ENCODE measurements at regions not wholly inside any gene's neighbourhood (a gene's known extent, or its start where the extent isn't known, plus 50 kb on each side); places are given as distances from the start of the nearest gene placed in this dataset.

DNA sequence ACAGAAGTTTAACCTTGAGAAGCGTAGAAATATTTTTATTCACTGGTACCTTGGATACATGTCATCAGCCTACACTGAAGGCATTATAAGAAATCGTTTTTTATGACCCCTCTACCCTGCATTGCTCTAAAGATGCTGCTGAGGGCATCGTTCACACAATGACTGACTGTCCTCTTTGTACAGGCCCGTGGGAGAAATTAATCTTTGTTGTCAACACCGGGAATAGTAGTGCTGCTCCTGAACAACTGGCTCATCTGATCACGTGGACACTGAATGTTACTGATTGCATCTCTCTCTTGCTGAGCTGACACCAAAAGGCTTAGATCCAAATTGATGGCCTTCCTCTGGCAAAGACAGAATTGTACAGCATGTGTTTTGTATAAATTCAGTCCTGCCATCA, 157.1 kb upstream of the SMLR1 start:
- H3K9ac ChIP-seq (ENCODE audit: low read depth, low read length) = no peak overlapping the region
- no peaks in the 10 kb centered on the region for H3K27me3 ChIP-seq (ENCODE audit: insufficient read depth, low read length, poor library complexity)
- no peak overlapping the region for H3K4me3 ChIP-seq (ENCODE audit: low read depth in 1 of 2, low read length in 2 of 2)
- H2AFZ ChIP-seq (ENCODE audit: low read depth, low read length) = no peak overlapping the region
- no peak for DNase-seq
- H3K9me3 ChIP-seq (ENCODE audit: insufficient read depth, low read length, severe bottlenecking) = no peaks in the 10 kb centered on the region
- TF ChIP-seq EZH2 (IDR thresholded peaks at IDR 0.05; ENCODE audit: borderline replicate concordance, low read depth, low read length, severe bottlenecking) = no peak
- TF ChIP-seq, protein P1, sequence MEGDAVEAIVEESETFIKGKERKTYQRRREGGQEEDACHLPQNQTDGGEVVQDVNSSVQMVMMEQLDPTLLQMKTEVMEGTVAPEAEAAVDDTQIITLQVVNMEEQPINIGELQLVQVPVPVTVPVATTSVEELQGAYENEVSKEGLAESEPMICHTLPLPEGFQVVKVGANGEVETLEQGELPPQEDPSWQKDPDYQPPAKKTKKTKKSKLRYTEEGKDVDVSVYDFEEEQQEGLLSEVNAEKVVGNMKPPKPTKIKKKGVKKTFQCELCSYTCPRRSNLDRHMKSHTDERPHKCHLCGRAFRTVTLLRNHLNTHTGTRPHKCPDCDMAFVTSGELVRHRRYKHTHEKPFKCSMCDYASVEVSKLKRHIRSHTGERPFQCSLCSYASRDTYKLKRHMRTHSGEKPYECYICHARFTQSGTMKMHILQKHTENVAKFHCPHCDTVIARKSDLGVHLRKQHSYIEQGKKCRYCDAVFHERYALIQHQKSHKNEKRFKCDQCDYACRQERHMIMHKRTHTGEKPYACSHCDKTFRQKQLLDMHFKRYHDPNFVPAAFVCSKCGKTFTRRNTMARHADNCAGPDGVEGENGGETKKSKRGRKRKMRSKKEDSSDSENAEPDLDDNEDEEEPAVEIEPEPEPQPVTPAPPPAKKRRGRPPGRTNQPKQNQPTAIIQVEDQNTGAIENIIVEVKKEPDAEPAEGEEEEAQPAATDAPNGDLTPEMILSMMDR (IDR thresholded peaks at IDR 0.05; ENCODE audit: borderline replicate concordance, extremely low read depth, low read length, poor library complexity, severe bottlenecking) = no peak
- no peaks in the 10 kb centered on the region for H3K79me2 ChIP-seq (ENCODE audit: insufficient read depth, low read length)
- no peak overlapping the region for H3K4me2 ChIP-seq (ENCODE audit: insufficient read depth, low read length)
- no peaks in the 10 kb centered on the region for H3K4me1 ChIP-seq (ENCODE audit: insufficient read depth, low read length)
- no peak overlapping the region for H3K27ac ChIP-seq (ENCODE audit: low read length)
- H4K20me1 ChIP-seq (ENCODE audit: insufficient read depth, low read length) = no peaks in the 10 kb centered on the region
- ATAC-seq (ENCODE audit: insufficient read depth, low read depth) = no peak
- no peaks in the 10 kb centered on the region for H3K36me3 ChIP-seq (ENCODE audit: insufficient read depth, low read length)

DNA sequence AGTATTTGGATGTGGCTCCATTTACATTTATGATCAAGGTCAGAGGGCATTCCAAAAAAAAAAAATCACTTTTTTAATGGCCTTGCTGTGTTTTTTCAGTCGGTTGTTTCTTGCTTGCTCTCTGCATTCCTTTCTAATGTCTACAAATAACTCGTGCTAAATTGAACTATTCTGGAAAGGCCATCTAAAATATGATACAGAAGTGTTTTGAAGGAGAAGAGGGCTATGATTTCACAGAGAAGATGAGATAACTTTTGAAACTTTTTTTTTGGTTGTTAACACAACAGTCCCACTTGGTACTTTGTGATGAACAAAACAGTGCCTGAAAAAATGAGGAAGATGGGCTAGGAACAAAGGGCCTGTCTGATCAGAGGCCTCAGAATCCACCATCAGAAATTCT, 156.1 kb upstream of the SMLR1 start:
- no peak overlapping the region for H3K4me3 ChIP-seq (ENCODE audit: low read depth in 1 of 2, low read length in 2 of 2)
- no peaks in the 10 kb centered on the region for H3K4me1 ChIP-seq (ENCODE audit: insufficient read depth, low read length)
- H3K79me2 ChIP-seq (ENCODE audit: insufficient read depth, low read length) = no peaks in the 10 kb centered on the region
- DNase-seq = no peak
- H4K20me1 ChIP-seq (ENCODE audit: insufficient read depth, low read length) = no peaks in the 10 kb centered on the region
- no peaks in the 10 kb centered on the region for H3K27me3 ChIP-seq (ENCODE audit: insufficient read depth, low read length, poor library complexity)
- H3K4me2 ChIP-seq (ENCODE audit: insufficient read depth, low read length) = no peak overlapping the region
- no peak for TF ChIP-seq EZH2 (IDR thresholded peaks at IDR 0.05; ENCODE audit: borderline replicate concordance, low read depth, low read length, severe bottlenecking)
- TF ChIP-seq, protein P1 (IDR thresholded peaks at IDR 0.05; ENCODE audit: borderline replicate concordance, extremely low read depth, low read length, poor library complexity, severe bottlenecking) = no peak
- no peak overlapping the region for H2AFZ ChIP-seq (ENCODE audit: low read depth, low read length)
- no peak overlapping the region for H3K9ac ChIP-seq (ENCODE audit: low read depth, low read length)
- no peak for ATAC-seq (ENCODE audit: insufficient read depth, low read depth)
- H3K36me3 ChIP-seq (ENCODE audit: insufficient read depth, low read length) = no peaks in the 10 kb centered on the region
- H3K27ac ChIP-seq (ENCODE audit: low read length) = no peak overlapping the region
- no peaks in the 10 kb centered on the region for H3K9me3 ChIP-seq (ENCODE audit: insufficient read depth, low read length, severe bottlenecking)

DNA sequence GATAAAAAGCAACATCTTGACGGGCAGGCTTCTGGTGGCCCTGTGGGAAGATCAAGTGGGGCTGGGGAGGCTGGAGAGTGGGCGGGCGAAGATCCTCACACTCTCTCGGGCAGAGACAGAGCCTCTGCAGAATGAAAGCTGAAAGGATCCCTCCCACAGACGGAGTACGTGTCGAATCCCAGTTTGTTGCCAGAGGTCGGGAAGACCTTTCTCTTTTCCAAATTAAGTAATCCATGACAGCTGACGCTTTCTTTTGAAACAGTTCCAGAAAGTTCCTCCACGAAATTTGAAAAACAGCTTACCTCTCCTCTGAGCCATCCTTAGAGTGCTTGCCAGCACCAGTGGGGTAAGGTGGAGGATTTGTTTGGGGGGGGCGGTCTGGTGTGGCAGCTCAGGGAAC, 155.6 kb upstream of the SMLR1 start:
- no peaks in the 10 kb centered on the region for H3K79me2 ChIP-seq (ENCODE audit: insufficient read depth, low read length)
- H3K4me1 ChIP-seq (ENCODE audit: insufficient read depth, low read length) = no peaks in the 10 kb centered on the region
- no peaks in the 10 kb centered on the region for H3K9me3 ChIP-seq (ENCODE audit: insufficient read depth, low read length, severe bottlenecking)
- H3K9ac ChIP-seq (ENCODE audit: low read depth, low read length) = no peak overlapping the region
- H4K20me1 ChIP-seq (ENCODE audit: insufficient read depth, low read length) = no peaks in the 10 kb centered on the region
- H3K4me3 ChIP-seq (ENCODE audit: low read depth in 1 of 2, low read length in 2 of 2) = no peak overlapping the region
- no peak for DNase-seq
- ATAC-seq (ENCODE audit: insufficient read depth, low read depth) = no peak
- H3K27me3 ChIP-seq (ENCODE audit: insufficient read depth, low read length, poor library complexity) = no peaks in the 10 kb centered on the region
- H2AFZ ChIP-seq (ENCODE audit: low read depth, low read length) = no peak overlapping the region
- no peaks in the 10 kb centered on the region for H3K36me3 ChIP-seq (ENCODE audit: insufficient read depth, low read length)
- TF ChIP-seq, protein P1 (IDR thresholded peaks at IDR 0.05; ENCODE audit: borderline replicate concordance, extremely low read depth, low read length, poor library complexity, severe bottlenecking) = no peak
- no peak for TF ChIP-seq EZH2 (IDR thresholded peaks at IDR 0.05; ENCODE audit: borderline replicate concordance, low read depth, low read length, severe bottlenecking)
- no peak overlapping the region for H3K4me2 ChIP-seq (ENCODE audit: insufficient read depth, low read length)
- H3K27ac ChIP-seq (ENCODE audit: low read length) = no peak overlapping the region

DNA sequence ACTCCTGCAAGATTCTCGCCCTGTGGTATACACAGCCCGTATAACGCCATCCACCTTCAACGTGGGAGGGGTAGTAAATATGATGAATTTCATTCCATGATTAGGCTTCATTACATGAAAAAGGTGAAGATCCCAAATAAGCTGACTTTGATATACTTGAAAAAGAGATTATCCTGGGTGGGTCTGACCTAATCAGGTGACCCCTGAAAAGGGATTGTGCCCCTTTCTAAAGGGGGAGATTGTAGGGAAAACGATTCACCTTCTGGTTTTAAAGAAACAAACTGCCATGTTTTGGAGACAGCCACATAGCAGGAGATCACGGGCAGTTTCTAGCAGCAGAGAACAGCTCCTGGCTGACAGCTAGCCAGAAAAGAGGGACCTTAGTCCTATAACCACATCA, 155.1 kb upstream of the SMLR1 start:
- Histone ChIP-seq H3K9ac (ENCODE audit: low read depth, low read length) (no peak overlapping the region), H2AFZ (ENCODE audit: low read depth, low read length) (no peak overlapping the region), H3K4me3 (ENCODE audit: low read depth in 1 of 2, low read length in 2 of 2) (no peak overlapping the region), H3K9me3 (ENCODE audit: insufficient read depth, low read length, severe bottlenecking) (no peaks in the 10 kb centered on the region), H3K27me3 (ENCODE audit: insufficient read depth, low read length, poor library complexity) (no peaks in the 10 kb centered on the region), H3K4me2 (ENCODE audit: insufficient read depth, low read length) (no peak overlapping the region), H4K20me1 (ENCODE audit: insufficient read depth, low read length) (no peaks in the 10 kb centered on the region), H3K4me1 (ENCODE audit: insufficient read depth, low read length) (no peaks in the 10 kb centered on the region), H3K36me3 (ENCODE audit: insufficient read depth, low read length) (no peaks in the 10 kb centered on the region), H3K79me2 (ENCODE audit: insufficient read depth, low read length) (no peaks in the 10 kb centered on the region), H3K27ac (ENCODE audit: low read length) (no peak overlapping the region)
- TF ChIP-seq, protein P1 (IDR thresholded peaks at IDR 0.05; ENCODE audit: borderline replicate concordance, extremely low read depth, low read length, poor library complexity, severe bottlenecking) = no peak
- no peak for TF ChIP-seq EZH2 (IDR thresholded peaks at IDR 0.05; ENCODE audit: borderline replicate concordance, low read depth, low read length, severe bottlenecking)
- DNase-seq (no peak), ATAC-seq (ENCODE audit: insufficient read depth, low read depth) (no peak)
